Mucosa of descending colon (tissue), 3 donors: ENCODE measurements at regions not wholly inside any gene's neighbourhood (a gene's known extent, or its start where the extent isn't known, plus 50 kb on each side); places are given as distances from the start of the nearest gene placed in this dataset.

Experiments
- ATAC-seq: fragments of 200-7000 bp; cut with Tn5 transposase; one replicate; pipeline ENCODE4 v1.9.1; 2020; ENCODE audit warnings: mild to moderate bottlenecking, moderate library complexity
- DNase-seq, 3 donors: peaks; one replicate each; pipeline ENCODE4 v3.0.0-alpha.2; 2020
- H3K36me3 ChIP-seq: fragments of 200-600 bp; one replicate; pipeline ENCODE4 v1.8.0; 2021; ENCODE audit warnings: low read depth, mild to moderate bottlenecking
- H3K4me1 ChIP-seq: fragments of 200-600 bp; one replicate; pipeline ENCODE4 v1.8.0; 2021; ENCODE audit warnings: low read depth, mild to moderate bottlenecking
- H3K4me3 ChIP-seq: fragments of 200-600 bp; one replicate; pipeline ENCODE4 v1.8.0; 2021; ENCODE audit warnings: mild to moderate bottlenecking
- H3K9me3 ChIP-seq: fragments of 200-600 bp; one replicate; pipeline ENCODE4 v1.8.0; 2021; ENCODE audit warnings: mild to moderate bottlenecking
- CTCF ChIP-seq: fragments of 200-600 bp; IDR thresholded peaks from one replicate; pipeline ENCODE4 v1.8.0; 2022; ENCODE audit warnings: antibody characterized with exemption, mild to moderate bottlenecking
- intact Hi-C, 2 donors: fragments of 100-400 bp; cut with DNase I in 1 of 2; cut with micrococcal nuclease in 1 of 2; formaldehyde crosslinking; loops; one replicate each; pipeline versions ENCODE4 v1.11.0 to v1.11.1; 2022; cut with DNase I, micrococcal nuclease
- donor health status: DM: no; HTN: no; CAD: no; lungs with moderate emphysema.
- donor health status: DM: no; HTN: no; CAD: no.
- donor health status: DM: no; HTN: yes; CAD: no.

- ATAC-seq (no peak), DNase-seq (no peak)
- intact Hi-C loops: no loop called here
These were observed 469.9 kb downstream of the PCDH10 start for GRCh38 chr4:133618963-133619362.

GRCh38 chr4:133600008-133600407, 450.9 kb downstream of the PCDH10 start:
- no peak for ATAC-seq
- no peak for TF ChIP-seq CTCF
- Histone ChIP-seq H3K36me3 (no peaks in the 10 kb centered on the region), H3K9me3 (no peaks in the 10 kb centered on the region), H3K4me3 (no peak overlapping the region), H3K4me1 (no peaks in the 10 kb centered on the region)
- DNase-seq: no peak
- intact Hi-C loops: no loop called here

More at GRCh38 chr4:133618963-133619362, 469.9 kb downstream of the PCDH10 start:
- Histone ChIP-seq H3K36me3 (no peaks in the 10 kb centered on the region), H3K4me3 (no peak overlapping the region), H3K4me1 (no peaks in the 10 kb centered on the region), H3K9me3 (no peaks in the 10 kb centered on the region)
- TF ChIP-seq CTCF: no peak

- H3K4me1 ChIP-seq: no peaks in the 10 kb centered on the region
- no peak overlapping the region for H3K4me3 ChIP-seq
- no peaks in the 10 kb centered on the region for H3K9me3 ChIP-seq
- ATAC-seq (no peak), DNase-seq (no peak)
- H3K36me3 ChIP-seq: no peaks in the 10 kb centered on the region
- intact Hi-C loops: no loop called here
- TF ChIP-seq CTCF: no peak
These were observed 449.7 kb downstream of the PCDH10 start for GRCh38 chr4:133598779-133599178.

- Histone ChIP-seq H3K4me1 (no peaks in the 10 kb centered on the region), H3K4me3 (no peak overlapping the region), H3K9me3 (no peaks in the 10 kb centered on the region), H3K36me3 (no peaks in the 10 kb centered on the region)
- DNase-seq (no peak), ATAC-seq (no peak)
- intact Hi-C loops: no loop called here
- TF ChIP-seq CTCF: no peak
These were observed 448.2 kb downstream of the PCDH10 start for GRCh38 chr4:133597251-133597650.

GRCh38 chr4:133596459-133596858, 447.4 kb downstream of the PCDH10 start:
- intact Hi-C loops: no loop called here

More at GRCh38 chr4:133596459-133596858, 447.4 kb downstream of the PCDH10 start:
- H3K9me3 ChIP-seq: no peaks in the 10 kb centered on the region
- H3K36me3 ChIP-seq: no peaks in the 10 kb centered on the region
- no peak overlapping the region for H3K4me3 ChIP-seq
- H3K4me1 ChIP-seq: no peaks in the 10 kb centered on the region
- ATAC-seq (no peak), DNase-seq (no peak)
- TF ChIP-seq CTCF: no peak
